Dedifferentiated amniotic fluid mesenchymal stem cell (primary cell): ENCODE measurements at regions not wholly inside any gene's neighbourhood (a gene's known extent, or its start where the extent isn't known, plus 50 kb on each side); places are given as distances from the start of the nearest gene placed in this dataset.
"Not testable (repeated sequence)": the region's sequence is repeated elsewhere in the genome, so short reads cannot be mapped to it uniquely, and the experiment has no call there.

Source experiments
- DNase-seq: peaks from one replicate; pipeline ENCODE4 v3.0.0-alpha.2; 2016; ENCODE audit errors: extremely low spot score

GRCh38 chr13:90246687-90247345 lies 1100.7 kb upstream of the MIR17HG start:
- DNase-seq, result no peak

- DNase-seq, result no peak
These were observed 1093.7 kb upstream of the MIR17HG start for GRCh38 chr13:90253806-90254205.

- DNase-seq, result no peak
These were observed 1093.0 kb upstream of the MIR17HG start for GRCh38 chr13:90254437-90254836.

GRCh38 chr13:90256746-90257145 lies 1090.7 kb upstream of the MIR17HG start:
- DNase-seq, result no peak

- DNase-seq, result no peak
These were observed 1089.4 kb upstream of the MIR17HG start for GRCh38 chr13:90258129-90258528.

- DNase-seq, result no peak
These were observed 1086.1 kb upstream of the MIR17HG start for GRCh38 chr13:90261343-90261742.

GRCh38 chr13:90270226-90270625 lies 1077.3 kb upstream of the MIR17HG start:
- DNase-seq, result no peak

GRCh38 chr13:90272356-90272755 lies 1075.1 kb upstream of the MIR17HG start:
- no peak for DNase-seq

GRCh38 chr13:90276216-90276615 lies 1071.3 kb upstream of the MIR17HG start:
- DNase-seq, result no peak

GRCh38 chr13:90278231-90278630 lies 1069.3 kb upstream of the MIR17HG start:
- not testable (repeated sequence) for DNase-seq

GRCh38 chr13:90281709-90282108 lies 1065.8 kb upstream of the MIR17HG start:
- DNase-seq, result no peak

GRCh38 chr13:90287521-90287920 lies 1060.0 kb upstream of the MIR17HG start:
- no peak for DNase-seq

GRCh38 chr13:90293793-90294361 lies 1053.6 kb upstream of the MIR17HG start:
- no peak for DNase-seq

- DNase-seq, result no peak
These were observed 1048.2 kb upstream of the MIR17HG start for GRCh38 chr13:90299238-90299637.

GRCh38 chr13:90300015-90300414 lies 1047.5 kb upstream of the MIR17HG start:
- no peak for DNase-seq

GRCh38 chr13:90302107-90302506 lies 1045.4 kb upstream of the MIR17HG start:
- no peak for DNase-seq

- no peak for DNase-seq
These were observed 1041.7 kb upstream of the MIR17HG start for GRCh38 chr13:90305796-90306195.

GRCh38 chr13:90307136-90307535 lies 1040.4 kb upstream of the MIR17HG start:
- no peak for DNase-seq

- DNase-seq, result no peak
These were observed 1039.2 kb upstream of the MIR17HG start for GRCh38 chr13:90308249-90308648.

GRCh38 chr13:90311929-90312328 lies 1035.6 kb upstream of the MIR17HG start:
- DNase-seq, result no peak

GRCh38 chr13:90315061-90315460 lies 1032.4 kb upstream of the MIR17HG start:
- DNase-seq, result no peak

GRCh38 chr13:90320664-90321063 lies 1026.8 kb upstream of the MIR17HG start:
- DNase-seq, result no peak

- DNase-seq, result no peak
These were observed 1026.1 kb upstream of the MIR17HG start for GRCh38 chr13:90321281-90321931.
